HG03342 (cell line): ENCODE measurements at regions not wholly inside any gene's neighbourhood (a gene's known extent, or its start where the extent isn't known, plus 50 kb on each side); places are given as distances from the start of the nearest gene placed in this dataset.
A peak's percentile ranks its signal among the peaks of the same experiment; 100 is the strongest.

Experiments
- ATAC-seq: cut with Tn5 transposase; IDR thresholded peaks from one replicate; pipeline ENCODE4 v1.9.1; 2021; ENCODE audit warnings: mild to moderate bottlenecking, moderate library complexity; ENCODE audit not compliant: unreplicated experiment

DNA sequence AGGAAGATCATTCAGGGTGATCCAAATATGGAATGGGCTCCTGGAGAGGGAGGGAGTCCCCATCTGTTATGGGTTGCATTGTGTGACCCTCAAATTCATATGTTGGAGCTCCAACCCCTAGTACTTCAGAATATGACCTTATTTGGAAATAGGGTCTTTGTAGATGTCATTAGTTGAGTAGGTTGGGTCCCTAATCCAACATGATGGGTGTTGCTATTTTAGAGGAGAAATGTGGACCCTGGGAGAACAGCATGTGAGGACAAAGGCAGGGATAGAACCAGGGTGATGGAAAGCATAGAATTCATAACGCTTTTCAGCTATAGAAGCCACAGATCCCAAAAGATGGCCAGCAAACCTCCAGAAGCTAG is 91.5 kb upstream of the SMNDC1 start:
- no peak for ATAC-seq

DNA sequence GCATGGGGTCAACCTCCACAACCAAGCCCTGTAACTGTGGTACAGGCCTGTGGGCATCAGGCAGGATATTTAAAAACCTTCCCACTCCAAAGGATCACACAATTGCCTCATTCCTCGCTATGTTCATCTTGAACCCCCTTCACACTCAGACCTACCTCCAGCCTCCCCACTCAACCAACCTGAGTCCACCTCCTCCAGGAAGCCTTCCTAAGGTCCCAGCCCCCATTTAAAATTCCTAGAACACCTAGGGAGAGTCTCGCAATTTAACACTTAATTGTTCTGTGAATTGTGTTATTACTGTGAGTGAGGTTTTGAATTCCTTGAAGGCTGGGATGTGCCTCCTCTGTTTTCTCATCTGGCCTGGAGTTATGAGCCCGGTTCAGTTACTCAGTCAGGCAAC is 93.1 kb upstream of the SMNDC1 start:
- ATAC-seq: no peak

DNA sequence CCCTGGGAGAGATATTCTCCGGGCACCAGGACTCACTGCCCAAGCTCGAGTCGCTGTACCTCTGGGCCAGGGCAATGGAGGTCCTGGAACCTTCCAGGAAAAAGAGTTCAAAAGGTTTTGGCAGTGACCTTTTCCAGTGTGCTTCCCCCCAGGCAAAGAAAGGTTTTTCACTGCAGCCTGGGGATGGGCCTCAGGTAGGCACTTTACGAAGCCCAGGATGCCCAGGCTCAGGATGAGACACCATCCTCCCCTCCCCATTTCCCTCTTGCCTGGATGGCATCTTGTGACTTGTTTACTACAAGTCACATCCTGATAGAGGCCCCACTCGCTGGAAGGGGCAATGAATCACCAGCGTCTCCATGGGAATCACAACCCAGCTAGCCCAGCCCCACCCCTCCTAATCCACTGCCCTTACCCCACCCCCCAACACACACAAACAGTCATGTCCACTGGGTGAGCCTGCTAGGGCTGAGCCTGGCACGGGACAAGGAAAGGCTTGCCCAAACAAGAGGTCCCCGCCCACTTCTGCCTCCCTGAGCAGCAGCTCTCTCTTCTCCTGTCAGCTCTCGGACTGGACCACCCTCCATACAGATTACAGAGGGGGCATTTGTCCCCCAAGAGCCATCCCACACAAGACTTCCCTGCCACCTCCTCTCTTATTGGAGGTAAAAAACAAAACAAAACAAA is 93.8 kb upstream of the SMNDC1 start:
- no peak for ATAC-seq

DNA sequence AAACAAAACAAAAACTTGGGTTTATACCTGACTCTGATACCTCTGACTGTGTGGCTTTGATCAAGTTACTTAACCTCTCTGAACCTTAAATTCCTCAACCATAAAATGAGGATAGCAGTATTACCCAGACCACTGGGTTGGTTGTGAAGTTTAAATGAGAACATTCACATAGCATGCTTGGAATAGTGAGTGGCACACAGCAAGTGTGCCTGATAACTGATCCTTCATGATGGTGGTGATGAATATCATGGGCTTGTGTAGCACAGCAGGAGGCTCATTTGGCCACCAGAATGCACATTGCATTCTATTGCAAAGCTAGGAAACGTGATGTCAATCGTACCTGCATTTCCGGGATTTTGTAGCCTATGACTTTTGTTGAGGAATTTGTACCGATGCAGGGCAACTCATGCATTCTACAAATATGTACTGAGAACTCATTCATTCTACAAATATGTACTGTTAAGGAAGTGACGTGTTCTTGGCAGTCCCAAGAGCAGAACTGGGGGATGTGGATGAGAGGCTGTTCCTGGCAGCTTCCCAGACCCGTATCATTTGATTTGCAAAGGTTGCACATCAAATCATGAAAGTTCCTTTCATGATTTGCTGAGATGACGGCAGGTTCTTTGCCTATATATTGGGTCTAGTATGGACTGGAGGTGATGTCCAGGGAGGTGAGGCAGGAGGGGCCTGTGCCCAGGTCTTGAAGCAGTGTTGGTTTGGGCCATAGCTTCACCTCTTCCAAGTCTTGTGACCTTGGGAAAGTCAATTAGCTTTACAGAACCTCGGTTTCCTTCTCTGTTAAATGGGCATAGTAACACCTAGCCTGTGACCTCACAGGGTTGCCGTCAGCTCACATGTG is 94.6 kb upstream of the SMNDC1 start:
- no peak for ATAC-seq

DNA sequence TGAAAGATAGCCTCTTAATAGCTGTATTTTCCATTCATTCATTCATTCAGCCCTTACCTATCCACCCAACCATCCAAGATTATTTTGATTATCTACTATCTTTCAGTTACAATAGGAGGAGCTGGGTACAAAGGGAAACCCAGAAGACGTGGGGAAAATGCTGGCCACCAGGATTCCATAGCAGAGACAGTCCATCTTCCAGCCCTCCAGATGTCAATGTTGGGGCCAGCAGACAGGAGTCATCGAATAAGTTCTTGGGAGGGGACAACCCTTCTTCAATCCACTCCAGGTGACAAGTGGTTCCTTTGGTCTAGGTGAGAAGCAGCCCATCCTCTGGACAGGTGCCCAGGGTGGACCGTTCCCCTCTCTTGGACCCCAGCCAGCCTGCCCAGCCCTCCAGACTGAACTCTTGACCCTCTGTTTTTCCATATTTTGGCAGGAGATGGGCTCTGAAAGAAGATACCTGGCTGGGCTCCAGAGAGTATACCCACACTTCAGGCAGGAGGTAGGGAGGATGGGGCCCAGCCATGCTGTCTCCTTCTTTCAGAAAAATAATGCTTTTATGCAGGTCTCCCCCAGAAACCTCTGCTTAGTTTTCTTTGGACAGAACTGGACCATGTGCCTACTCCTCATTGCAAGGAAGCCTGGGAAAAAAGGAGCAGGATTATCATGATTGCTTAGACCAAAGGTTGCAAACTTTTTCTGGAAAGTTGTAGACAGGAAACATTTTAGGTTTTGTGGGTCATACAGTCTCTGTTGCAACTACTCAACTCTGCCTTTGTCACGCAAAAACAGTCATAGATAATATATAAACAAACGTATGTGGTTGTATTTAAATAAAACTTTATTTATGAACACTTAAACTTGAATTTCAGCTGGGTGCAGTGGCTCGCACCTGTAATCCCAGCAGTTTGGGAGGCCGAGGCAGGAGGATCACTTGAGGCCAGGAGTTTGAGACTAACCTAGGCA is 95.5 kb upstream of the SMNDC1 start:
- ATAC-seq: no peak

DNA sequence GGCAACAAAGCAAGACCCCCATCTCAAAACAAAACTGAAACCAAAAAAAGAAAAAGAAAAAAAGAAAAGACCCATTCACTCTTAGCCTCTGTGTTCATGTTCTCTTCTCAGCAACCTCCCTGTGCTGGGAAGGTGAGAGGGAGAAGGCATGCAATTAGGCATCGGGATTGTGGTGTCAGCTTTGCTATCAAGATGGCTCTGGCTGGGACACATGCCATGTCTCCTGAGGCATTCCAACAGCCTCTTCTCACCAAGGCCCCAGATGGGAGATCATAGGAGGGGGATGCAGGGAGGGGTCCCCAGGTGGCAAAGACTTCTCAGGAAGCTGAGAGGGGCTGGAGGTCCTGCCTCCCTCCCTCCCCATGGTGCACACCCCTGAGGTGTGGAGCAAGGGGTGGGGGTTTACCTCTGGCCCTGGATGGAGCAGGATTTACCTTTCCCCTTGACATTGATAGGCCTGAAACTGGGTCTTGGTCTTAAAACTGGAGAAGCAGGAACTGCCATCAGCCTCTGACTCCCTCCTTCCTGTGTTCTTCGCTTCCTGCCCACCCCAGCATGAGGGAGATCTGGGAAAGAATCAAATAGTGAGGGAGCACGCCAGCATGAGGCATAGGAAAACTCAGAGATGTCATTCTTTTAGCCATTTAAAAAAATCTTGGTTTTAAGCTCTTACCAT is 96.2 kb upstream of the DUSP5 start:
- ATAC-seq: no peak

DNA sequence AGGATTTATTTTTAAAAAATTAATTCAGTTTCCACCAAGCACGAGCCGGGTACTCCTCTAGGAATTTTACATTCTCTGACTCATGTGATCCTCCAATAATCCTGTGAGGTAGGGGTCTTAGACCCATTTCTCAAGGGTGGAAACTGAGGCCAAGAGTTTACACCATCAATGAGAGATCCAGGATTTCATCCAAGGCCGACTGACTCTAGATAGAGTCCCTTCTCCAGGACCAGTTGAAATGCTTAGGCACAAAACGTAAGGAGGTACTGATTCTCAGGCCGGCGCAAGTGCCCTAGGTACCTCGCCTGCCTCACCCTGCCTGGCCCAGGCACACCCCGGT is 95.7 kb upstream of the DUSP5 start:
- no peak for ATAC-seq

DNA sequence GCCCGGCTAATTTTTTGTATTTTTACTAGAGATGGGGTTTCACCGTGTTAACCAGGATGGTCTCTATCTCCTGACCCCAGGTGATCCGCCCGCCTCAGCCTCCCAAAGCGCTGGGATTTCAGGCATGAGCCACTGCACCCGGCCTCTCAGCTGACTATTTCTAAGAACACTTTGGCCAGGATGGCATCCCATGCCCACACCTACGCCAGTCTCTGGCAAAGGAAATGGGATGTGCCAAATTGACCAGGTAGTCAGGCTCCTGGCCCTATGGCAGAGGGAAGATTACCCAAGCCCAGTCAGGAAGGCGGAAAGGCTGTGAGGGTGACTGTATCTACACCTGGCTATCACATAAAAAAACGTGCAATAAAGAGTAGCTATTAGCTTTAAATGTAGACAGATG is 94.1 kb upstream of the DUSP5 start:
- ATAC-seq: no peak

DNA sequence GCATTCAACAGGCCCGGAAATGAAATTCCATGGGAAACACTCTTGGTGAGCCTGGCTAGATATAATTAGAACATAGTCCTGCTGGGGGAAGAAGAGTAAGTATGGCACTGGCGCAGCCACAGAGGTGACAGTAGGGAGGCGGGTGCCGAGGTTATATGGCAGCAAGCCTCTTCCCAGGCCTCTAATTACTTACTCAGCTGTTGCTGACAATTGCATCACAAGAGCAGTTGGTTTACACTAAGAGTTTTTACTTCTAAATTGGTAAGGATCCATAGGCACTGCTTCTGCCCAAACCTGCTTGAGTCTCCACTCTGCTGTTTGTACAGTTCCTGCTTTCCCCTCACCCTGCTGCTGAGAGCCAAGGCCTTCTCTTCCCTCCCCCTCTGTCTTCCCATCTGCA is 93.3 kb upstream of the DUSP5 start:
- no peak for ATAC-seq

DNA sequence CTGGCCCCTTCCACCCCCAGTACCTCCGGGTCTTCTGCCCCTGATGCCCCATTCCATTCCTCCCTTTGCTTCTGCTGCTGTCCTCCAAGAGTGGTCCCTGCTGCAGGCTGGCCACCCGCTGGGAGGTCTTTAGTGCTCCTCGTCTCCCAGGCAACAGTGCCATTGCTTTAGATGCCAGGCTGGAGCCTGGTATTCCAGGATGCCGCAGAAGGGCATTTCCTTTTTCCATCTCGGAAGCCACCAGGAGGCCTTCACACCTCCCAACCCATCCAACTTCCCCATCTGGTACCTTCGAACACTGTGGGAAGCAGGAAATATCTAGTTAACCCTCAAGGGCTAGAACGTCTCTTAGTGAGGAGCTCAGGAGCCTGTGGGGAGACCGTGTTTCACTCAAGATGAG is 92.9 kb upstream of the DUSP5 start:
- no peak for ATAC-seq

DNA sequence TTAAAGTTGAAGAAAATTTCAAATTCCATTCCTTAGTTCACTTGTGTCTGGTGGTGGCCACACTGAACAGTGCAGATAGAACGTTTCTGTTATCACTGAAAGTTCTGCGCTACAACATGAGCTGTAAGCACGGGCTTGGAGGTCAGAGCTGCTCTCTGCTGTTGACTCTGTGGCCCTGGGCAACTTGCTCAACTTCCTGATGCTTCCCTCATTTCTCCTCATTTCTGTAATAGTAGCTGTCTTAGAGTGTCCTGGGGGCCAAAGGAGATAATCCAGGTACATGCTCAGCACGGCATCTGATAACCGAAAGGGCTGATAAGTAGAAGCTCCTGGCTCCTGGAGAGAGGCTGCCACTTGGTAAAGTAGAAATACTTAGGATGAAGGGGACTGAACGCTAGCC is 92.3 kb upstream of the DUSP5 start:
- no peak for ATAC-seq

DNA sequence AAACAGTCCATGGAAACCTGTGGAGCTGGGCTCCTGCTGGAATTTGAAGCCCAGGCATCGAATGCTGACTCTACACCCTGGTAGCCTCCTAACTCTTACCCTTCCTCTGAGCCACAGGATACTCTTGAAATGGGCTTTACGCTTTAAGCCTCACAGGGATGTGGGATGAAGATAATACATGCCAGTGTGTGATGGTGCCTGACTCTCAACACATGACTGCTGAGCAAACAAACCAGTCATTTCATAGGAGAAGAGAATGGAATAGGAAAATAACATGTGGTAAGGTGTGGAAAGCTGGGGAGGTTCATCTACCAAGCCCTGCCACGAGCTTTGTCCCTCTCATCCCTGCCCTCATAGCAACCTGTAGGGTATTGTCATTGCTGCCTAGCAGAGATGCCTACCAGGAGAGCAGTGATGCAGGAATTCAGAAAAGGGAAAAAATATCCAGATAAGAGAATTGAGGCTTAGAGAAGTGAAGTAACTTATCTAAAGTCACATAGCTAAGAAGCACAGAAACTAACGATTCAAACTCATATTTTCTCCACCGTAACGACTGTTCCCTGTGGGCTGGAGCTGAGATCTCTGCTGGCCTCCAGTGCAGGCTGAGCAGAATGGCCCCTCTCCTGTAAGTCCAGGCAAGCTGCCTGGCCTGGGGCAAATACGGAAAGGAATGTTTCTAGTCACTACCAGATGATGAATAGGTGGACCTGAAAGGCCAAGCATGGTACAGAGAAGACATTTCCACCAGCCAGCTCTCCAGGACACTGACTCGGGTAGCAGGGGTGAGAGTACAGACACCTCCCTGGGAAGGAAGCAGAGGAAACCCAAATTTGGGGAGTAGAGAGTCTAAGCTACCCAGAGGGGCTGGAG is 90.2 kb upstream of the DUSP5 start:
- no peak for ATAC-seq

DNA sequence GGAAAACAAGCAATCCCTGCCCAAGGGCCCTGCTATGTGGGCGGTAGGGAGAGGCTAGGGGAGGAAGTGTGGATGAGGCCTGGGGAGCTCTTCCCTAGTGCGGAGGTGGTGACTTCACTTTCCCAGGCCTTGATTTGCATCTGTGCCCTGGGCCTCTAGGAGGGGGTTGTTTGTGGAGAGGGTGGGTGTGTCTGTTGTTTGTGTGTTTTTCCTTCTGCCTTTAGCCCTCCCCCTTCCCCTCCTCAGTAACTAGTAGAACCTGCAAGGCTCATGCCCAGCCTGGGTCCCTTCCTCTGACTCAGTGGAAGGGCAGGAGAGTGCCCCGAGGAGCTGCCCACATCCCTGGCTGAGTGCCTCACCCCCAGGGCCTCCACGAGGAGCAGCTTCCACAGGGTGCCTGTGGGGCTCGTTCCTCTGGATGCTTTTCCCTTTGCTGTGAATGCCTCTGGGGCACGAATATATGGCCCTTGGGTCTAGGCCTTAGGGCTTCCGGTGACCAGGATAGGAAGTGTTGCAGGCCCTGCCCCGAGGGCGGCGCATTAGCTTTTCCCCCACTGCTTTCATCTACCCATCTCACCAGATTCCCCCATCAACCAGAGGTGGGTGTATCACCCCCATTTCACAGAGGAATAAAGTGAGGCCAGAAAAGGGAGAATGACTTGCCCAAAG is 89.4 kb upstream of the DUSP5 start:
- no peak for ATAC-seq

DNA sequence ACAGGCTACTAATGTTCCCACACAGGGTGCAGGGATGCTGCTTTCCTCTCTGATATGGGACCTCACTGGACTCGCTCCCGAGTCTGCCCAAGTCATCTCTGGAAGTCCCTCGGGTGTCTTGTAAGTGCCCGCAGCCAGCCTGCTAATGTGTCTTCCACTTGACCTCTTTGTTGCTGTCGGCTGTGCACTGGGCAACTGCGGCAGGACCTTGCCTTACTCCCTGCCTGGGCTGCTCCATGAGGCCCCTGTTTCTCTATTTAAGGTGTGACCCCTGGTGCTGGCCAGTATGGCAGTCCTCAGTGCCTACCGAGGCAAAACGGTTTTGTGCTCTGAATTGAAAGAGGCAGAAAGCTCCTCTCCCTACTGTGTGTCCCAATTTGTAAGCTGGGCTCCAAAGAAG is 88.8 kb upstream of the DUSP5 start:
- no peak for ATAC-seq

DNA sequence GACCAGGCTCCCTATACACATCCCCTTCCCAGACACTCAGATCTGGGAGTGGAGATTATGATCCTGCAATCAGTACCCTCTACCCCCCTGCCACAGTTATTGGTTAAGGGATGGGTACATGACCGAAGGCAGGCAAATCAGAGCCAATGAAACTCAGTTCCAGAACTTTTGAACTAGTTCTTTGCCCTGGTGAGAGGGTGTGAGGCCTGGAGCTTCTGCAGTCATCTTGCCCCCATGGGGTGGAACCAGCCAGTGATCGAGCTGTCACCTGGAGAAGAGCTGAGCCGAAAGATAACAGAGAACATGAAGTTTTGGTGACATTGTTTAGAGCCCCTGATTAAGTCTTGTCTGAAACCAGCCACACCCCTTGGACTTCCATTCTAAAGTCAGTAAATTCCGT is 88.2 kb upstream of the DUSP5 start:
- no peak for ATAC-seq

DNA sequence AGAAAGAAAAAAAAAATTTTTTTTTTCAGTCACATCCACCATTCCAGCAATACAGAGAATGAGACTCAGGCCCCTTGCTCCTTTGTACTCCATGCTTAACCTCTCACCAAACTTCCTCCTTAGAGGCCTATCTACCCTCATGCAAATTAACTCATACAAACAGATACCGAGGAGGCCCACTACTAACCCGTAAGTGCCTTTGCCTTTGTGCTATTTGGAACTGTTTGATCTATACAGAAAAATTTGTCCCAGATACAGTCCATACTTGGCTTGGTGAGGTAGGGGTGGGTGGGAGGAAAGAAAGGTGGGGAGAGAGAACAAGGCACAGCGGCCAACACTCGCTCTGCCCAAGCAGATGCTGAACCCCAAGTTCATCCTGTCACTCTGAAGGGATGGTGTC is 87.8 kb upstream of the DUSP5 start:
- peak; percentile 31 for ATAC-seq

DNA sequence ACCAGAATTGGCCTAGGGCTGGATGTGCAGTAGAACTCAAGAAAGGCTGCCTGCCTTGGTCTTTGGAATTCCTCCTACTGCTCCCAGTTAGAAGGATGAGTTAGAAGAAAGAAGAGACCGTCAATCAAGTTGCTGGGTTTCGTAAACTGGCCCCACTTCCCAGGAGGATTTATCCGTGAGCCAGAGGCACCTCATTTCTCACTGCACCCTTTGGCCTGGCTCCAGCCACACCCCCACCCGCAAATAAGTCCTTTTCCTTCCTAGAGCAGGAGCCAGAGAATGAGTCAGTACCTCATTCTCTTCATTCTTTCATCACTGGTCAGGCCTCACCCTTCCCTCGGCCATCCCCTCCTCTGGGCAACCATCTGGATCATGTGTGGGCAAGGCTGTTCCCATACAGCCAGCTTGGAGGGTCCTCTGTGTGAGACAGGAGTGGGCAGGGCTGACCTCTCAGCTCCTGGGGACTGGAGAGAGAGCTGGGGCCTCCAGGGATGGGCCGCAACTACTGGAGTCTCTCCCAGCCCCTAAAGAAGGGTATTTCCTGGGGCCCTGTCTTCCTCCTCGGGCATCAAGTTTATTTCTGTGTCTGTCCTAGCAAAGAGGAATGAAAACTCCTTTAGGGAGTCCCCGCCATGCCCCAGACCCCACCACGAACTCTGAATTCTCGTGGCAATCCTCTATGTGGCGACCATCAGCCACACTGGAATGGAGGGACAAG is 87.2 kb upstream of the DUSP5 start:
- no peak for ATAC-seq

DNA sequence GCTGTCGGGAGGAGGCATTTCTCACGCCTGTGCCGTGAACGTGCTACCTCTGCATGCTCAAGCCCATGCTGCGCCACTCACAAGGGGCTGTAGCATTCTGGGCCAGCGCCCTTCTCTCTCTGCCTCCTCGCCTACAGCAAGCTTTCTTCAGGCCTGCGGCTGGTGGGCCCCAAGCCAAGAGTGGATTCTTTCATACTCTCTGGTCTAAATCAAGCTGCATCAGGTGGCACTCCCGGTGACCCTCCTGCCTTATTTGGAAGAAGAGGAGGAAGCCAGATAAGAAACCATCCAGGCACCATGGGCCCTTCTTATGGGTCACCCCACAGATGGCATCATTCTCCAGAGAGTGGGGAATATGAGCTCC is 86.7 kb upstream of the DUSP5 start:
- no peak for ATAC-seq
